A549 (cell line): ENCODE measurements at regions not wholly inside any gene's neighbourhood (a gene's known extent, or its start where the extent isn't known, plus 50 kb on each side); places are given as distances from the start of the nearest gene placed in this dataset.

Experiments
- ATAC-seq, 2 experiments: fragments of 200-7000 bp in 1 of 2; fragments of >200 bp in 1 of 2; cut with Nextera tagmentation in 1 of 2; cut with Tn5 transposase in 1 of 2; 3 replicates each; pipeline versions ENCODE4 v1.8.0 to v1.9.1; 2018 to 2020; ENCODE audit warnings: mild to moderate bottlenecking in 1 of 2, moderate library complexity in 1 of 2
- CTCF ChIA-PET: fragments of 300-600 bp; sonication (Branson Sonifier 250); formaldehyde crosslinking; extraction: SDS; loops from one replicate; lab custom pipeline; 2021; ENCODE audit warnings: antibody characterized with exemption, inconsistent platforms; lab: Yijun Ruan, JAX
- POLR2A ChIA-PET: fragments of 350-600 bp; formaldehyde crosslinking; extraction: SDS; loops from one replicate; lab custom pipeline; 2021; ENCODE audit warnings: antibody characterized with exemption, inconsistent platforms; lab: Yijun Ruan, JAX
- DNase-seq, 2 experiments: peaks; one replicate each; pipeline versions ENCODE4 v3.0.0 to v3.0.0-alpha.2; 2011 to 2016; ENCODE audit warnings: low read depth in 1 of 2, low spot score in 1 of 2
- FAIRE-seq: peaks from 2 replicates; lab custom pipeline; 2011; peaks lifted over from hg19 to GRCh38; lab: Jason Lieb, UNC
- H3K27ac ChIP-seq, 2 experiments: fragments of >200 bp; sonication (Bioruptor Twin); formaldehyde crosslinking; 3 replicates each; pipeline ENCODE4 v1.5.1; 2016 to 2017
- H3K4me1 ChIP-seq: fragments of >200 bp; sonication (Bioruptor Twin); formaldehyde crosslinking; 3 replicates; pipeline ENCODE4 v1.6.1; 2016
- H3K4me2 ChIP-seq: fragments of >200 bp; sonication (Bioruptor Twin); formaldehyde crosslinking; 3 replicates; pipeline ENCODE4 v1.6.1; 2016
- H3K4me3 ChIP-seq: fragments of >200 bp; sonication (Bioruptor Twin); formaldehyde crosslinking; 3 replicates; pipeline ENCODE4 v1.5.1; 2016
- H3K9me3 ChIP-seq: fragments of >200 bp; sonication (Bioruptor Twin); formaldehyde crosslinking; 3 replicates; pipeline ENCODE4 v1.6.1; 2016
- CBX2 ChIP-seq: fragments of 200-600 bp; sonication (generic); IDR thresholded peaks from 2 replicates; pipeline ENCODE4 v1.6.1; 2016; ENCODE audit warnings: low read depth, mild to moderate bottlenecking, borderline replicate concordance
- CEBPB ChIP-seq, 2 experiments: fragments of >200 bp in 1 of 2; sonication (Bioruptor Twin) in 1 of 2; formaldehyde crosslinking in 1 of 2; IDR thresholded peaks; 2 replicates each; pipeline ENCODE4 v1.6.1; 2012 to 2016
- EP300 ChIP-seq, 2 experiments: fragments of >200 bp; sonication (Bioruptor Twin); formaldehyde crosslinking; IDR thresholded peaks; 2 replicates in 1 of 2; 3 replicates in 1 of 2; pipeline ENCODE4 v1.6.1; 2016 to 2017
- FOSL2 ChIP-seq, 2 experiments: fragments of 450-650 bp in 1 of 2; fragments of >200 bp in 1 of 2; sonication (Bioruptor Twin) in 1 of 2; formaldehyde crosslinking; IDR thresholded peaks; 2 replicates each; pipeline versions ENCODE4 v1.5.0 to v1.6.1; 2016 to 2020; ENCODE audit warnings: mild to moderate bottlenecking in 1 of 2, moderate library complexity in 1 of 2
- FOXS1 ChIP-seq: fragments of 250-450 bp; sonication (Bioruptor Pico); IDR thresholded peaks from 2 replicates; pipeline ENCODE4 v1.5.0; 2020; ENCODE audit warnings: mild to moderate bottlenecking, moderate library complexity
- GATA3 ChIP-seq: IDR thresholded peaks from 2 replicates; pipeline ENCODE4 v1.6.1; 2012; ENCODE audit warnings: borderline replicate concordance
- HDAC2 ChIP-seq: fragments of 200-600 bp; sonication (generic); IDR thresholded peaks from 2 replicates; pipeline ENCODE4 v1.6.1; 2016
- HOXA7 ChIP-seq: fragments of 250-450 bp; sonication (Bioruptor Pico); IDR thresholded peaks from 2 replicates; pipeline ENCODE4 v1.5.0; 2020; ENCODE audit warnings: mild to moderate bottlenecking, moderate library complexity
- HOXB13 ChIP-seq: fragments of 250-450 bp; sonication (Bioruptor Pico); IDR thresholded peaks from 2 replicates; pipeline ENCODE4 v1.5.0; 2020; ENCODE audit warnings: low read depth, mild to moderate bottlenecking, moderate library complexity
- KDM1A ChIP-seq: fragments of 200-600 bp; sonication (generic); IDR thresholded peaks from 2 replicates; pipeline ENCODE4 v1.6.1; 2016; ENCODE audit warnings: low read depth, mild to moderate bottlenecking
- MAFK ChIP-seq: fragments of 450-650 bp; IDR thresholded peaks from 2 replicates; pipeline ENCODE4 v1.6.1; 2014; ENCODE audit not compliant: partially characterized antibody
- MYC ChIP-seq: IDR thresholded peaks from 2 replicates; pipeline ENCODE4 v1.6.1; 2012; ENCODE audit warnings: mild to moderate bottlenecking, inconsistent platforms, low read length, improper control_type of control experiment, borderline replicate concordance
- NR3C1 ChIP-seq: fragments of >200 bp; sonication (Bioruptor Twin); formaldehyde crosslinking; IDR thresholded peaks from 3 replicates; pipeline ENCODE4 v1.6.1; 2017
- PHF8 ChIP-seq: fragments of 200-600 bp; sonication (generic); IDR thresholded peaks from 2 replicates; pipeline ENCODE4 v1.6.1; 2016; ENCODE audit warnings: low read depth, mild to moderate bottlenecking, antibody characterized with exemption, moderate library complexity, borderline replicate concordance
- RCOR1 ChIP-seq: fragments of 150-350 bp; IDR thresholded peaks from 2 replicates; pipeline ENCODE4 v1.6.1; 2014; ENCODE audit warnings: antibody characterized with exemption, low read length, low read depth
- RFX5 ChIP-seq: fragments of 450-650 bp; IDR thresholded peaks from 2 replicates; pipeline ENCODE4 v1.7.1; 2014; ENCODE audit warnings: antibody characterized with exemption, mild to moderate bottlenecking, moderate library complexity
- RNF2 ChIP-seq: fragments of 200-600 bp; sonication (generic); IDR thresholded peaks from 2 replicates; pipeline ENCODE4 v1.6.1; 2016; ENCODE audit warnings: low read depth, mild to moderate bottlenecking, antibody characterized with exemption, moderate library complexity, borderline replicate concordance
- SREBF2 ChIP-seq: fragments of 450-650 bp; IDR thresholded peaks from 2 replicates; pipeline ENCODE4 v1.6.1; 2014; ENCODE audit warnings: mild to moderate bottlenecking, moderate library complexity
- WGBS: methylation state at CpG from one replicate; pipeline ENCODE4 v1.1.6; 2017; ENCODE audit errors: missing lambda C conversion rate; 5-methylcytosine and 5-hydroxymethylcytosine counted together
- TF ChIP-seq, protein P1 (sequence below): fragments of 150-350 bp; IDR thresholded peaks from 2 replicates; pipeline ENCODE4 v1.6.1; 2014; ENCODE audit warnings: low read depth, mild to moderate bottlenecking, low read length
- TF ChIP-seq, protein P2 (sequence below): fragments of 250-450 bp; sonication (Bioruptor Pico); IDR thresholded peaks from 2 replicates; pipeline ENCODE4 v1.5.0; 2021; ENCODE audit warnings: mild to moderate bottlenecking, moderate library complexity, borderline replicate concordance
- TF ChIP-seq, protein P3 (sequence below): fragments of >200 bp; sonication (Bioruptor Twin); formaldehyde crosslinking; IDR thresholded peaks from 2 replicates; pipeline ENCODE4 v1.6.1; 2016
- TF ChIP-seq, protein P4 (sequence below): fragments of >200 bp; sonication (Bioruptor Twin); formaldehyde crosslinking; IDR thresholded peaks from 3 replicates; pipeline ENCODE4 v1.5.1; 2016

DNA sequence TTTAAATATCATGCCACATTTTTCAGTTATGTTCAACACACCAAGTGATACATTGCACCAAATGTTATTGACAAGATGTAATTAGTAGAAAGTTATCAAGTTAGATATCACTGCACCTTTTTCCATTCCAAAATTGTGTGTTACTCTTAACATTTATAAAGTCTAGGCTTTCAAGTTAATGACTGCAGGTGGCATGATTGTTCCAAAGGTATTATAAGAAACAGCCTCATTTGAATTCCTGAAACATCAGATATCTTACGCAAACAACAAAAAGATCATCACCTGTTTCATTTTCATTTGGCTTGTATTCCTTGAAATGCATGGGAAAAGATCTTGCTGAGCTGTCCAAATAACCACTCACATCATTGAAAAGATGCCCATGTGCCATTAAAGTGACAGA lies 1528.2 kb upstream of the ZEB2 start:
- 84% methylated on average over 1 of the region's 1 CpG for WGBS
- CTCF ChIA-PET, result no interaction called here

DNA sequence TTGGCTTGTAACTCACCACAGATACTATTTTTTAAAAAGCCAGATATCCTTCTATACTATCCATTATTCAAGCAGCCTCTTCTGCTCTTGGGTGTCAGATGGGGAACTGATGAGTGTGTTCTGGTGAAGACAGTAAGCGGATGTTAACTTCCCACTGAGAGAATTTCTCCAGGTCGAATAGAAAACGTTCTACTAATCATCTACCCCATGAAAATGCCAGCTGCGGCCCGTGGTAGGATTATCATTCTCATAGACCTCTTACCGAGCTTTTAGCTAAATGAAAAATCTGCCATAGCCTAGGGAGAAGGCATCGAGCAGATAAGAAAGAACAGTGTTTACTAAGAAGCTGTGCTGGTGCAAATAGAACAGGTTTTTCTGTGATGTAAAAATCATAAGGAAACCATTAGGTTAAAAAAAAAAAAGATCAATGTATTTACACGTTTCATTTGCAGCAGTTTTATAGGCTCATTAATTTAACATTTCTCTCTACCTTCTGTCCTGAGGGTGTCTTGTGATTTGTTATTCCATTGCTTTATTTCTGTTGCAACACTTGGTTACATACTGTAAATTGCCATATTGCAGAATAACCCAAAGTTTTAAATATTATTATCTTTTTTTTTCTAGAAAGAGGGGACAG lies 1521.5 kb upstream of the ZEB2 start:
- ChIA-PET CTCF (interaction anchor here (0.7 kb wide), 1 partner anchor 32 kb away, joined by 3 read pairs; no protein-coding TSS in a partner anchor), POLR2A (no interaction called here)
- no peak for TF ChIP-seq RNF2
- TF ChIP-seq KDM1A, result no peak
- TF ChIP-seq FOSL2 (IDR thresholded peaks at IDR 0.05), result no peak
- TF ChIP-seq FOSL2 (CRISPR knock-in tag; IDR thresholded peaks at IDR 0.05), result no peak
- TF ChIP-seq, protein P1, sequence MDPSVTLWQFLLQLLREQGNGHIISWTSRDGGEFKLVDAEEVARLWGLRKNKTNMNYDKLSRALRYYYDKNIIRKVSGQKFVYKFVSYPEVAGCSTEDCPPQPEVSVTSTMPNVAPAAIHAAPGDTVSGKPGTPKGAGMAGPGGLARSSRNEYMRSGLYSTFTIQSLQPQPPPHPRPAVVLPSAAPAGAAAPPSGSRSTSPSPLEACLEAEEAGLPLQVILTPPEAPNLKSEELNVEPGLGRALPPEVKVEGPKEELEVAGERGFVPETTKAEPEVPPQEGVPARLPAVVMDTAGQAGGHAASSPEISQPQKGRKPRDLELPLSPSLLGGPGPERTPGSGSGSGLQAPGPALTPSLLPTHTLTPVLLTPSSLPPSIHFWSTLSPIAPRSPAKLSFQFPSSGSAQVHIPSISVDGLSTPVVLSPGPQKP, result no peak
- TF ChIP-seq CBX2, result no peak
- no peak for TF ChIP-seq FOXS1
- TF ChIP-seq MYC, result no peak
- no peak for TF ChIP-seq NR3C1
- TF ChIP-seq SREBF2, result no peak
- TF ChIP-seq, protein P2, sequence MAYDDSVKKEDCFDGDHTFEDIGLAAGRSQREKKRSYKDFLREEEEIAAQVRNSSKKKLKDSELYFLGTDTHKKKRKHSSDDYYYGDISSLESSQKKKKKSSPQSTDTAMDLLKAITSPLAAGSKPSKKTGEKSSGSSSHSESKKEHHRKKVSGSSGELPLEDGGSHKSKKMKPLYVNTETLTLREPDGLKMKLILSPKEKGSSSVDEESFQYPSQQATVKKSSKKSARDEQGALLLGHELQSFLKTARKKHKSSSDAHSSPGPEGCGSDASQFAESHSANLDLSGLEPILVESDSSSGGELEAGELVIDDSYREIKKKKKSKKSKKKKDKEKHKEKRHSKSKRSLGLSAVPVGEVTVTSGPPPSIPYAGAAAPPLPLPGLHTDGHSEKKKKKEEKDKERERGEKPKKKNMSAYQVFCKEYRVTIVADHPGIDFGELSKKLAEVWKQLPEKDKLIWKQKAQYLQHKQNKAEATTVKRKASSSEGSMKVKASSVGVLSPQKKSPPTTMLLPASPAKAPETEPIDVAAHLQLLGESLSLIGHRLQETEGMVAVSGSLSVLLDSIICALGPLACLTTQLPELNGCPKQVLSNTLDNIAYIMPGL, result no peak
- no peak for TF ChIP-seq EP300 (IDR thresholded peaks at IDR 0.05)
- TF ChIP-seq, protein P3, sequence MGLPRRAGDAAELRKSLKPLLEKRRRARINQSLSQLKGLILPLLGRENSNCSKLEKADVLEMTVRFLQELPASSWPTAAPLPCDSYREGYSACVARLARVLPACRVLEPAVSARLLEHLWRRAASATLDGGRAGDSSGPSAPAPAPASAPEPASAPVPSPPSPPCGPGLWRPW, result no peak
- TF ChIP-seq GATA3, result no peak
- no peak for TF ChIP-seq RFX5
- TF ChIP-seq RCOR1, result no peak
- TF ChIP-seq MAFK, result no peak
- no peak for TF ChIP-seq HDAC2
- TF ChIP-seq PHF8, result no peak
- no peak for TF ChIP-seq CEBPB (IDR thresholded peaks at IDR 0.05)
- Histone ChIP-seq H3K27ac (no peak overlapping the region), H3K4me2 (no peak overlapping the region), H3K4me3 (no peak overlapping the region), H3K4me1 (no peaks in the 10 kb centered on the region), H3K9me3 (no peaks in the 10 kb centered on the region)
- FAIRE-seq, result no peak
- 40% methylated on average over 8 of the region's 8 CpGs for WGBS
- ATAC-seq, result no peak
- DNase-seq, result no peak

More for the DNA sequence above, 1528.2 kb upstream of the ZEB2 start:
- POLR2A ChIA-PET, result no interaction called here
- no peak overlapping the region for H3K4me3 ChIP-seq
- no peak overlapping the region for H3K4me2 ChIP-seq
- TF ChIP-seq GATA3 (no peak), HOXB13 (no peak), HOXA7 (CRISPR knock-in tag) (no peak)
- TF ChIP-seq, protein P4, sequence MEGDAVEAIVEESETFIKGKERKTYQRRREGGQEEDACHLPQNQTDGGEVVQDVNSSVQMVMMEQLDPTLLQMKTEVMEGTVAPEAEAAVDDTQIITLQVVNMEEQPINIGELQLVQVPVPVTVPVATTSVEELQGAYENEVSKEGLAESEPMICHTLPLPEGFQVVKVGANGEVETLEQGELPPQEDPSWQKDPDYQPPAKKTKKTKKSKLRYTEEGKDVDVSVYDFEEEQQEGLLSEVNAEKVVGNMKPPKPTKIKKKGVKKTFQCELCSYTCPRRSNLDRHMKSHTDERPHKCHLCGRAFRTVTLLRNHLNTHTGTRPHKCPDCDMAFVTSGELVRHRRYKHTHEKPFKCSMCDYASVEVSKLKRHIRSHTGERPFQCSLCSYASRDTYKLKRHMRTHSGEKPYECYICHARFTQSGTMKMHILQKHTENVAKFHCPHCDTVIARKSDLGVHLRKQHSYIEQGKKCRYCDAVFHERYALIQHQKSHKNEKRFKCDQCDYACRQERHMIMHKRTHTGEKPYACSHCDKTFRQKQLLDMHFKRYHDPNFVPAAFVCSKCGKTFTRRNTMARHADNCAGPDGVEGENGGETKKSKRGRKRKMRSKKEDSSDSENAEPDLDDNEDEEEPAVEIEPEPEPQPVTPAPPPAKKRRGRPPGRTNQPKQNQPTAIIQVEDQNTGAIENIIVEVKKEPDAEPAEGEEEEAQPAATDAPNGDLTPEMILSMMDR, result no peak
- TF ChIP-seq, all 56 proteins: peak for 0
- no peaks in the 10 kb centered on the region; the same call in 2 of the 3 replicates for H3K9me3 ChIP-seq
- no peaks in the 10 kb centered on the region for H3K4me1 ChIP-seq
- ATAC-seq, result no peak
- DNase-seq, result no peak
- FAIRE-seq, result no peak
- no peak overlapping the region for H3K27ac ChIP-seq
